DOHH2 (cell line): ENCODE measurements at regions not wholly inside any gene's neighbourhood (a gene's known extent, or its start where the extent isn't known, plus 50 kb on each side); places are given as distances from the start of the nearest gene placed in this dataset.
"Not testable (repeated sequence)": the region's sequence is repeated elsewhere in the genome, so short reads cannot be mapped to it uniquely, and the experiment has no call there.

Source experiments
- H3F3A ChIP-seq: fragments of 200-600 bp; sonication (generic), shearing (Covaris generic); 2 replicates; pipeline ENCODE4 v1.6.0; 2016; ENCODE audit warnings: antibody characterized with exemption, mild to moderate bottlenecking; ENCODE audit not compliant: control insufficient read depth, insufficient read depth
- H3K27ac ChIP-seq: fragments of 200-600 bp; sonication (generic); 2 replicates; pipeline ENCODE4 v1.5.1; 2014; ENCODE audit warnings: low read depth, mild to moderate bottlenecking, low read length, moderate library complexity
- H3K27me3 ChIP-seq: fragments of 200-600 bp; sonication (generic); 2 replicates; pipeline ENCODE4 v1.6.1; 2014; ENCODE audit warnings: mild to moderate bottlenecking, low read length, mixed read lengths; ENCODE audit not compliant: control insufficient read depth
- H3K36me3 ChIP-seq: fragments of 200-600 bp; sonication (generic); 2 replicates; pipeline ENCODE4 v1.6.1; 2014; ENCODE audit warnings: mild to moderate bottlenecking, low read length, moderate library complexity, mixed read lengths; ENCODE audit not compliant: control insufficient read depth
- H3K4me1 ChIP-seq: fragments of 200-600 bp; sonication (generic); 2 replicates; pipeline ENCODE4 v1.6.1; 2014; ENCODE audit warnings: mild to moderate bottlenecking, low read length, mixed read lengths; ENCODE audit not compliant: control insufficient read depth
- H3K4me2 ChIP-seq: fragments of 200-600 bp; sonication (generic); 2 replicates; pipeline ENCODE4 v1.6.0; 2014; ENCODE audit warnings: mild to moderate bottlenecking, low read length, moderate library complexity
- H3K4me3 ChIP-seq: fragments of 200-600 bp; sonication (generic); 2 replicates; pipeline ENCODE4 v1.5.1; 2014; ENCODE audit warnings: mild to moderate bottlenecking, low read length, mixed read lengths
- H3K79me2 ChIP-seq: fragments of 200-600 bp; sonication (generic); 2 replicates; pipeline ENCODE4 v1.6.1; 2014; ENCODE audit warnings: mild to moderate bottlenecking, low read length, mixed read lengths; ENCODE audit not compliant: control insufficient read depth
- H3K9me2 ChIP-seq: fragments of 200-600 bp; sonication (generic); replicated peaks from 2 replicates; pipeline ENCODE4 v1.6.1; 2014; ENCODE audit warnings: mild to moderate bottlenecking, low read length, mixed read lengths; ENCODE audit not compliant: control insufficient read depth
- H3K9me3 ChIP-seq: fragments of 200-600 bp; sonication (generic); 2 replicates; pipeline ENCODE4 v1.6.1; 2014; ENCODE audit warnings: antibody characterized with exemption, low read length, mixed read lengths; ENCODE audit not compliant: control insufficient read depth, insufficient read depth
- H4K20me1 ChIP-seq: fragments of 200-600 bp; sonication (generic); 2 replicates; pipeline ENCODE4 v1.6.0; 2014; ENCODE audit warnings: low read depth, mild to moderate bottlenecking, antibody characterized with exemption, low read length, moderate library complexity; ENCODE audit not compliant: control insufficient read depth, insufficient read depth
- CTCF ChIP-seq: fragments of 200-600 bp; sonication (generic); IDR thresholded peaks from one replicate; pipeline ENCODE4 v1.5.1; 2014; ENCODE audit warnings: antibody characterized with exemption, mild to moderate bottlenecking, low read depth, low read length; ENCODE audit not compliant: poor library complexity, severe bottlenecking
- EZH2phosphoT487 ChIP-seq: fragments of 200-600 bp; sonication (generic); IDR thresholded peaks from 2 replicates; pipeline ENCODE4 v1.6.1; 2017; ENCODE audit warnings: borderline replicate concordance, mild to moderate bottlenecking, antibody characterized with exemption, low read length, moderate library complexity, mixed read lengths

DNA sequence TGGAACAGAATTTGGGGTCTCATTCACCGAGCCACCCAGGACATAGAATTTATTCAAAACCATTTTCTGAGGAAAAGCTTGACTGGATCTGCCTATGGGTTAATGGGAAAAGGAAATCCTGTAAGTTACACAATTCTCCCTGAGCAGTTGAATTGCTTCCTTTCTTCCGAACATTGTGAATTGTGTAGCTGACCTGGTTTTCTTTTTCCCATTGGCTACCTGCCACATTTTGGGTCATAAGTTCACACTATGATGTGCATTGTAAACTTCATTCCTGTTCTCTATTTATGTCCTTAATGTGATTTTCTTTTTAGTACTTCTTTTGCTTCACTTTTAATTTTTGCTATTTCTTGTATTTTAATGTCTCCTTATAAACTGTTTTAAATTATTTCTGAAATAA is 386.0 kb upstream of the LRRC3B start:
- no peaks in the 10 kb centered on the region for H4K20me1 ChIP-seq
- no peaks in the 10 kb centered on the region for H3K27me3 ChIP-seq
- no peak overlapping the region for H3K4me2 ChIP-seq
- TF ChIP-seq EZH2phosphoT487, result no peak
- no peak for TF ChIP-seq CTCF
- H3F3A ChIP-seq, result no peaks in the 10 kb centered on the region
- no peak overlapping the region for H3K27ac ChIP-seq
- H3K9me2 ChIP-seq, result no peaks in the 10 kb centered on the region
- H3K4me3 ChIP-seq, result no peak overlapping the region
- H3K4me1 ChIP-seq, result no peaks in the 10 kb centered on the region
- no peaks in the 10 kb centered on the region for H3K9me3 ChIP-seq
- no peaks in the 10 kb centered on the region for H3K36me3 ChIP-seq
- no peaks in the 10 kb centered on the region for H3K79me2 ChIP-seq

GRCh38 chr3:26237036-26237682 is 385.4 kb upstream of the LRRC3B start:
- H3K4me3 ChIP-seq, result no peak overlapping the region
- no peaks in the 10 kb centered on the region for H3K27me3 ChIP-seq
- no peaks in the 10 kb centered on the region for H4K20me1 ChIP-seq
- H3F3A ChIP-seq, result no peaks in the 10 kb centered on the region
- no peak for TF ChIP-seq EZH2phosphoT487
- no peak for TF ChIP-seq CTCF
- no peak overlapping the region for H3K27ac ChIP-seq
- H3K4me2 ChIP-seq, result no peak overlapping the region
- no peaks in the 10 kb centered on the region for H3K4me1 ChIP-seq
- no peaks in the 10 kb centered on the region for H3K9me2 ChIP-seq
- H3K79me2 ChIP-seq, result no peaks in the 10 kb centered on the region
- no peaks in the 10 kb centered on the region for H3K9me3 ChIP-seq
- no peaks in the 10 kb centered on the region for H3K36me3 ChIP-seq

GRCh38 chr3:26244586-26244985 is 378.0 kb upstream of the LRRC3B start:
- H3K27ac ChIP-seq, H3F3A ChIP-seq, H3K79me2 ChIP-seq, H3K9me2 ChIP-seq, H3K36me3 ChIP-seq, H3K4me3 ChIP-seq, H3K4me2 ChIP-seq, H3K27me3 ChIP-seq, H3K9me3 ChIP-seq, H3K4me1 ChIP-seq, H4K20me1 ChIP-seq: not testable (repeated sequence)

GRCh38 chr3:26245236-26245635 is 377.3 kb upstream of the LRRC3B start:
- H3K27ac ChIP-seq, result no peak overlapping the region

More at GRCh38 chr3:26245236-26245635, 377.3 kb upstream of the LRRC3B start:
- no peaks in the 10 kb centered on the region for H3K27me3 ChIP-seq
- no peaks in the 10 kb centered on the region for H3K79me2 ChIP-seq
- TF ChIP-seq CTCF, result no peak
- TF ChIP-seq EZH2phosphoT487, result no peak
- H3K9me3 ChIP-seq, result no peaks in the 10 kb centered on the region
- no peaks in the 10 kb centered on the region for H3K9me2 ChIP-seq
- H3F3A ChIP-seq, result no peaks in the 10 kb centered on the region
- no peaks in the 10 kb centered on the region for H4K20me1 ChIP-seq
- no peaks in the 10 kb centered on the region for H3K4me1 ChIP-seq
- H3K4me3 ChIP-seq, result no peak overlapping the region
- no peaks in the 10 kb centered on the region for H3K36me3 ChIP-seq
- no peak overlapping the region for H3K4me2 ChIP-seq
